HL-60 (cell line): ENCODE measurements at regions not wholly inside any gene's neighbourhood (a gene's known extent, or its start where the extent isn't known, plus 50 kb on each side); places are given as distances from the start of the nearest gene placed in this dataset.

Source experiments
- GABPA ChIP-seq: IDR thresholded peaks from 2 replicates; pipeline ENCODE4 v1.6.1; 2012; ENCODE audit warnings: low read depth
- TF ChIP-seq, protein P1 (sequence below): IDR thresholded peaks from one replicate; pipeline ENCODE4 v1.5.1; 2011; ENCODE audit warnings: low read length, control low read depth, inconsistent platforms; ENCODE audit not compliant: insufficient read depth

DNA sequence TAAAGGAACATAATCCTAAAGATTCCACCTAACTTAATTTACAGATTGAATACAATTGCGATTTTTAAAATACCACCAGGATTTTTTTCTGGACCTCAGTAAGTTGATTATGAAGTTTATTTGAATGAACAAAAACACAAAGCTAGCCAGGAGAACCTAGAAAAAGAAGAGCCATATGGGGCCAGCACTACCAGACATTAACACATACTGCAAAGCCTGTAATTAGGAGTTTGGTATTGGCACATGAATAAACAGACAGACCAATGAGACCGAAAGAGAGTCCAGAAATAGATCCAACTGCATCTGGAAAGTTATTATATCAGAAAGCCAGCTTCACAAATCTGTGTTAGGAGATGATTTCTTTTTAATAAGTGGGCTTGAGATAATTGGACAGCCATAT, 105.5 kb upstream of the CHST15 start:
- TF ChIP-seq, protein P1, sequence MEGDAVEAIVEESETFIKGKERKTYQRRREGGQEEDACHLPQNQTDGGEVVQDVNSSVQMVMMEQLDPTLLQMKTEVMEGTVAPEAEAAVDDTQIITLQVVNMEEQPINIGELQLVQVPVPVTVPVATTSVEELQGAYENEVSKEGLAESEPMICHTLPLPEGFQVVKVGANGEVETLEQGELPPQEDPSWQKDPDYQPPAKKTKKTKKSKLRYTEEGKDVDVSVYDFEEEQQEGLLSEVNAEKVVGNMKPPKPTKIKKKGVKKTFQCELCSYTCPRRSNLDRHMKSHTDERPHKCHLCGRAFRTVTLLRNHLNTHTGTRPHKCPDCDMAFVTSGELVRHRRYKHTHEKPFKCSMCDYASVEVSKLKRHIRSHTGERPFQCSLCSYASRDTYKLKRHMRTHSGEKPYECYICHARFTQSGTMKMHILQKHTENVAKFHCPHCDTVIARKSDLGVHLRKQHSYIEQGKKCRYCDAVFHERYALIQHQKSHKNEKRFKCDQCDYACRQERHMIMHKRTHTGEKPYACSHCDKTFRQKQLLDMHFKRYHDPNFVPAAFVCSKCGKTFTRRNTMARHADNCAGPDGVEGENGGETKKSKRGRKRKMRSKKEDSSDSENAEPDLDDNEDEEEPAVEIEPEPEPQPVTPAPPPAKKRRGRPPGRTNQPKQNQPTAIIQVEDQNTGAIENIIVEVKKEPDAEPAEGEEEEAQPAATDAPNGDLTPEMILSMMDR: no peak
- no peak for TF ChIP-seq GABPA
